Caco-2 (cell line): ENCODE measurements at regions not wholly inside any gene's neighbourhood (a gene's known extent, or its start where the extent isn't known, plus 50 kb on each side); places are given as distances from the start of the nearest gene placed in this dataset.

Experiments
- BruUV-seq: library from RNA; stranded (reverse); fragments of 400-500 nt; replicated peaks from 2 replicates; lab custom pipeline; 2021; lab: Mats Ljungman, UMichigan
- CTCF ChIA-PET: fragments of 300-600 bp; sonication (Branson Sonifier 250); formaldehyde crosslinking; loops from one replicate; lab custom pipeline; 2022; ENCODE audit warnings: antibody characterized with exemption; lab: Charles Lee
- POLR2A ChIA-PET: fragments of 300-600 bp; sonication (Branson Sonifier 250); formaldehyde crosslinking; loops from one replicate; lab custom pipeline; 2022; ENCODE audit warnings: antibody characterized with exemption; lab: Charles Lee
- DNase-seq, 2 experiments: peaks; one replicate each; pipeline versions ENCODE4 v3.0.0 to v3.0.0-alpha.2; 2020 to 2022
- H3K27me3 ChIP-seq: replicated peaks from 2 replicates; pipeline ENCODE4 v1.6.0; 2011; ENCODE audit warnings: low read length; ENCODE audit not compliant: control insufficient read depth, insufficient read depth
- H3K36me3 ChIP-seq: 2 replicates; pipeline ENCODE4 v1.5.1; 2011; ENCODE audit warnings: low read length; ENCODE audit not compliant: control insufficient read depth, insufficient read depth
- H3K4me1 ChIP-seq: fragments of 250-450 bp; sonication (Bioruptor Pico); 2 replicates; pipeline ENCODE4 v1.5.1; 2020; ENCODE audit warnings: mild to moderate bottlenecking
- H3K4me3 ChIP-seq: 2 replicates; pipeline ENCODE4 v1.5.1; 2011; ENCODE audit warnings: low read depth, mild to moderate bottlenecking, control low read depth, low read length
- H3K9me3 ChIP-seq: fragments of 250-450 bp; sonication (Bioruptor Pico); 2 replicates; pipeline ENCODE4 v1.5.1; 2020; ENCODE audit warnings: mild to moderate bottlenecking, moderate library complexity
- H3K27ac Mint-ChIP-seq: one replicate; pipeline ENCODE4 v1.8.0; 2022; ENCODE audit warnings: mixed read lengths; ENCODE audit not compliant: unreplicated experiment
- H3K27me3 Mint-ChIP-seq: one replicate; pipeline ENCODE4 v1.8.0; 2022; ENCODE audit warnings: mixed read lengths; ENCODE audit not compliant: insufficient read depth, unreplicated experiment
- H3K36me3 Mint-ChIP-seq: one replicate; pipeline ENCODE4 v1.8.0; 2022; ENCODE audit warnings: mild to moderate bottlenecking, mixed read lengths; ENCODE audit not compliant: insufficient read depth, unreplicated experiment
- H3K4me1 Mint-ChIP-seq: one replicate; pipeline ENCODE4 v1.8.0; 2022; ENCODE audit warnings: low read depth, mixed read lengths; ENCODE audit not compliant: unreplicated experiment
- H3K4me3 Mint-ChIP-seq: one replicate; pipeline ENCODE4 v1.8.0; 2022; ENCODE audit warnings: mild to moderate bottlenecking, moderate library complexity, mixed read lengths; ENCODE audit not compliant: unreplicated experiment
- H3K9me3 Mint-ChIP-seq: one replicate; pipeline ENCODE4 v1.8.0; 2022; ENCODE audit warnings: mixed read lengths; ENCODE audit not compliant: unreplicated experiment
- CTCF ChIP-seq, 2 experiments: fragments of 200-600 bp in 1 of 2; IDR thresholded peaks; 1 replicate in 1 of 2; 2 replicates in 1 of 2; pipeline versions ENCODE4 v1.5.1 to v1.8.0; 2011 to 2022; ENCODE audit warnings: antibody characterized with exemption in 1 of 2, control low read depth in 1 of 2, inconsistent platforms in 1 of 2, low read depth in 1 of 2, low read length in 1 of 2, mild to moderate bottlenecking in 1 of 2, moderate library complexity in 1 of 2; ENCODE audit not compliant: insufficient read depth in 1 of 2, severe bottlenecking in 1 of 2, unreplicated experiment in 1 of 2
- intact Hi-C: fragments of 100-400 bp; cut with micrococcal nuclease; formaldehyde crosslinking; loops from one replicate; pipeline ENCODE4 v1.10.0; 2022; ENCODE audit not compliant: unreplicated experiment

GRCh38 chr2:147567136-147567535 lies 277.7 kb upstream of the ACVR2A start:
- Histone ChIP-seq H3K9me3 (no peaks in the 10 kb centered on the region), H3K36me3 (no peaks in the 10 kb centered on the region), H3K27me3 (no peaks in the 10 kb centered on the region), H3K4me3 (no peak overlapping the region), H3K4me1 (no peaks in the 10 kb centered on the region)
- Mint-ChIP-seq H3K4me3 (no peak overlapping the region), H3K36me3 (no peaks in the 10 kb centered on the region), H3K4me1 (no peaks in the 10 kb centered on the region), H3K9me3 (no peaks in the 10 kb centered on the region), H3K27me3 (no peaks in the 10 kb centered on the region), H3K27ac (no peak overlapping the region)
- POLR2A ChIA-PET: no interaction called here
- CTCF ChIA-PET: no interaction called here
- no peak for DNase-seq
- no TSS peak for BruUV-seq
- TF ChIP-seq CTCF (IDR thresholded peaks at IDR 0.05; ENCODE audit: insufficient read depth in 1 of 2, low read depth in 1 of 2, low read length in 1 of 2, severe bottlenecking in 1 of 2, unreplicated experiment in 1 of 2): no peak
- intact Hi-C loops: no loop called here

- Mint-ChIP-seq H3K27me3 (no peaks in the 10 kb centered on the region), H3K4me1 (no peaks in the 10 kb centered on the region), H3K4me3 (no peak overlapping the region), H3K9me3 (no peaks in the 10 kb centered on the region), H3K27ac (no peak overlapping the region), H3K36me3 (no peaks in the 10 kb centered on the region)
- ChIA-PET CTCF (no interaction called here), POLR2A (no interaction called here)
- H3K4me1 ChIP-seq: no peaks in the 10 kb centered on the region
- no peaks in the 10 kb centered on the region for H3K9me3 ChIP-seq
- BruUV-seq: no TSS peak
- no peak overlapping the region for H3K4me3 ChIP-seq
- intact Hi-C loops: no loop called here
- no peak for TF ChIP-seq CTCF (IDR thresholded peaks at IDR 0.05; ENCODE audit: insufficient read depth in 1 of 2, low read depth in 1 of 2, low read length in 1 of 2, severe bottlenecking in 1 of 2, unreplicated experiment in 1 of 2)
- DNase-seq: no peak
- H3K27me3 ChIP-seq: no peaks in the 10 kb centered on the region
- no peaks in the 10 kb centered on the region for H3K36me3 ChIP-seq
Measured at GRCh38 chr2:147560810-147561535, 283.9 kb upstream of the ACVR2A start.

GRCh38 chr2:147559070-147559725 lies 285.6 kb upstream of the ACVR2A start:
- no peak overlapping the region for H3K4me3 Mint-ChIP-seq
- POLR2A ChIA-PET: no interaction called here
- Histone ChIP-seq H3K36me3 (no peaks in the 10 kb centered on the region), H3K27me3 (no peaks in the 10 kb centered on the region), H3K4me1 (no peaks in the 10 kb centered on the region), H3K4me3 (no peak overlapping the region), H3K9me3 (no peaks in the 10 kb centered on the region)
- H3K27ac Mint-ChIP-seq: no peak overlapping the region
- DNase-seq: no peak
- H3K9me3 Mint-ChIP-seq: no peaks in the 10 kb centered on the region
- no peaks in the 10 kb centered on the region for H3K4me1 Mint-ChIP-seq
- no TSS peak for BruUV-seq
- intact Hi-C loops: no loop called here
- no peak for TF ChIP-seq CTCF (IDR thresholded peaks at IDR 0.05; ENCODE audit: insufficient read depth in 1 of 2, low read depth in 1 of 2, low read length in 1 of 2, severe bottlenecking in 1 of 2, unreplicated experiment in 1 of 2)
- CTCF ChIA-PET: no interaction called here
- H3K36me3 Mint-ChIP-seq: no peaks in the 10 kb centered on the region
- no peaks in the 10 kb centered on the region for H3K27me3 Mint-ChIP-seq
